HTR-8/SVneo (cell line): ENCODE measurements at regions not wholly inside any gene's neighbourhood (a gene's known extent, or its start where the extent isn't known, plus 50 kb on each side); places are given as distances from the start of the nearest gene placed in this dataset.

Source experiments
- DNase-seq: peaks from one replicate; pipeline ENCODE4 v3.0.0; 2011; ENCODE audit warnings: low spot score, mixed read lengths; ENCODE audit not compliant: insufficient read length
- FAIRE-seq: peaks from 2 replicates; lab custom pipeline; 2011; peaks lifted over from hg19 to GRCh38; lab: Jason Lieb, UNC

- FAIRE-seq: no peak
- DNase-seq: no peak
These were observed 151.2 kb upstream of the GPR26 start for GRCh38 chr10:123514996-123515395.

GRCh38 chr10:123515661-123516060 lies 150.5 kb upstream of the GPR26 start:
- FAIRE-seq: no peak

GRCh38 chr10:123516291-123516690 lies 149.9 kb upstream of the GPR26 start:
- FAIRE-seq: no peak
- no peak for DNase-seq

More at GRCh38 chr10:123515661-123516060, 150.5 kb upstream of the GPR26 start:
- no peak for DNase-seq

- FAIRE-seq (no peak), DNase-seq (no peak)
These were observed 148.7 kb upstream of the GPR26 start for GRCh38 chr10:123517426-123517825.

- FAIRE-seq: no peak
- no peak for DNase-seq
These were observed 148.3 kb upstream of the GPR26 start for GRCh38 chr10:123517901-123518300.

- DNase-seq (no peak), FAIRE-seq (no peak)
These were observed 147.4 kb upstream of the GPR26 start for GRCh38 chr10:123518765-123519164.

- FAIRE-seq (no peak), DNase-seq (no peak)
These were observed 146.3 kb upstream of the GPR26 start for GRCh38 chr10:123519861-123520260.

- no peak for DNase-seq
- FAIRE-seq: no peak
These were observed 145.1 kb upstream of the GPR26 start for GRCh38 chr10:123521076-123521475.

GRCh38 chr10:123521556-123521955 lies 144.6 kb upstream of the GPR26 start:
- DNase-seq (no peak), FAIRE-seq (no peak)

- no peak for FAIRE-seq
These were observed 143.3 kb upstream of the GPR26 start for GRCh38 chr10:123522702-123523312.

GRCh38 chr10:123523833-123524232 lies 142.3 kb upstream of the GPR26 start:
- FAIRE-seq: no peak
- no peak for DNase-seq

More at GRCh38 chr10:123522702-123523312, 143.3 kb upstream of the GPR26 start:
- no peak for DNase-seq

GRCh38 chr10:123526356-123527064 lies 139.6 kb upstream of the GPR26 start:
- no peak for FAIRE-seq

GRCh38 chr10:123527151-123527550 lies 139.0 kb upstream of the GPR26 start:
- no peak for DNase-seq
- FAIRE-seq: no peak

More at GRCh38 chr10:123526356-123527064, 139.6 kb upstream of the GPR26 start:
- no peak for DNase-seq

GRCh38 chr10:123529146-123529760 lies 136.9 kb upstream of the GPR26 start:
- DNase-seq (no peak), FAIRE-seq (no peak)

- FAIRE-seq (no peak), DNase-seq (no peak)
These were observed 135.8 kb upstream of the GPR26 start for GRCh38 chr10:123530166-123530870.

GRCh38 chr10:123535386-123535785 lies 130.8 kb upstream of the GPR26 start:
- FAIRE-seq: no peak
- no peak for DNase-seq

- FAIRE-seq (no peak), DNase-seq (no peak)
These were observed 129.8 kb upstream of the GPR26 start for GRCh38 chr10:123536176-123536845.

- FAIRE-seq (no peak), DNase-seq (no peak)
These were observed 128.8 kb upstream of the GPR26 start for GRCh38 chr10:123537188-123537961.
